ENCODE measurements at regions not wholly inside any gene's neighbourhood (a gene's known extent, or its start where the extent isn't known, plus 50 kb on each side); places are given as distances from the start of the nearest gene placed in this dataset.

GRCh38 chr21:35244514-35244913, 195.4 kb upstream of the RUNX1 start:
- no peaks in the 10 kb centered on the region for H3K79me2 ChIP-seq (ENCODE audit: insufficient read depth, low read length)

More at GRCh38 chr21:35244514-35244913, 195.4 kb upstream of the RUNX1 start:
- no peak for DNase-seq (ENCODE audit: low spot score)
- Histone ChIP-seq H3K9me3 (ENCODE audit: low read length) (no peaks in the 10 kb centered on the region), H3K9ac (ENCODE audit: insufficient read depth, low read depth, low read length) (no peak overlapping the region), H3K4me2 (ENCODE audit: low read depth, low read length) (no peak overlapping the region), H3K4me1 (ENCODE audit: insufficient read depth, low read length) (no peaks in the 10 kb centered on the region), H3K4me3 (replicated peaks in 1 of 3; ENCODE audit: insufficient read depth in 1 of 3, low read depth in 2 of 3, low read length in 3 of 3) (no peak overlapping the region), H3K36me3 (replicated peaks in 1 of 2; ENCODE audit: control insufficient read depth in 1 of 2, insufficient read depth in 2 of 2, low read length in 2 of 2) (no peaks in the 10 kb centered on the region), H3K27me3 (ENCODE audit: control insufficient read depth in 1 of 2, insufficient read depth in 2 of 2, low read length in 2 of 2) (0 out of 5 replicates have a peak, but pooled peaks cover 0 to 3% of the 10 kb centered on the region in 2 experiments), H4K20me1 (ENCODE audit: insufficient read depth, low read length) (no peaks in the 10 kb centered on the region), H3K27ac (ENCODE audit: extremely low read length, insufficient read depth, low read length) (no peak overlapping the region), H2AFZ (ENCODE audit: low read length) (no peak overlapping the region)
- ATAC-seq = no peak
- WGBS (ENCODE audit: low lambda C conversion rate) = 23% methylated on average over 4 of the region's 4 CpGs
- ChIA-PET POLR2A (no interaction called here), CTCF (ENCODE audit: low intra/inter-chr PET ratio, low total read pairs) (no interaction called here)
- TF ChIP-seq ZIK1 (CRISPR knock-in tag; IDR thresholded peaks at IDR 0.05; ENCODE audit: borderline replicate concordance, low read depth) = no peak
- TF ChIP-seq AFF4 (CRISPR knock-in tag; IDR thresholded peaks at IDR 0.05) = no peak
- no peak for TF ChIP-seq CCAR2 (optimal IDR thresholded peaks at IDR 0.05; ENCODE audit: low read depth, low read length)
- TF ChIP-seq, protein P1, sequence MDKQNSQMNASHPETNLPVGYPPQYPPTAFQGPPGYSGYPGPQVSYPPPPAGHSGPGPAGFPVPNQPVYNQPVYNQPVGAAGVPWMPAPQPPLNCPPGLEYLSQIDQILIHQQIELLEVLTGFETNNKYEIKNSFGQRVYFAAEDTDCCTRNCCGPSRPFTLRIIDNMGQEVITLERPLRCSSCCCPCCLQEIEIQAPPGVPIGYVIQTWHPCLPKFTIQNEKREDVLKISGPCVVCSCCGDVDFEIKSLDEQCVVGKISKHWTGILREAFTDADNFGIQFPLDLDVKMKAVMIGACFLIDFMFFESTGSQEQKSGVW (CRISPR knock-in tag; IDR thresholded peaks at IDR 0.05; ENCODE audit: borderline replicate concordance) = no peak
- FAIRE-seq = no peak
- intact Hi-C loops (cut with micrococcal nuclease; ENCODE audit: unreplicated experiment) (no loop called here), in situ Hi-C loops (cut with HindIII; ENCODE audit: extremely low pct_ligation_motif_present, low pct_unique_long_range_greater_than_20kb) (no loop called here)
- no TSS peak for BruUV-seq (replicated peaks)

All from HepG2 (cell line).